IMR-90 (cell line): ENCODE measurements at regions not wholly inside any gene's neighbourhood (a gene's known extent, or its start where the extent isn't known, plus 50 kb on each side); places are given as distances from the start of the nearest gene placed in this dataset.

Experiments used
- MAFK ChIP-seq: IDR thresholded peaks from 2 replicates; pipeline ENCODE4 v1.6.1; 2012; ENCODE audit warnings: low read depth, low read length, improper control_type of control experiment
- POLR2A ChIP-seq: IDR thresholded peaks from 2 replicates; pipeline ENCODE4 v1.6.1; 2012; ENCODE audit warnings: mild to moderate bottlenecking, low read depth, low read length
- RCOR1 ChIP-seq: IDR thresholded peaks from 2 replicates; pipeline ENCODE4 v1.6.1; 2012; ENCODE audit warnings: mild to moderate bottlenecking, low read length, improper control_type of control experiment; ENCODE audit not compliant: insufficient replicate concordance
- SMC3 ChIP-seq: fragments of 150-350 bp; IDR thresholded peaks from 2 replicates; pipeline ENCODE4 v1.6.1; 2016; ENCODE audit warnings: low read depth, mild to moderate bottlenecking, antibody characterized with exemption, low read length, moderate library complexity
- TF ChIP-seq, protein P1 (sequence below): conservative IDR thresholded peaks from 2 replicates; pipeline ENCODE4 v1.5.1; 2012; ENCODE audit warnings: mild to moderate bottlenecking, low read depth, low read length, improper control_type of control experiment
- TF ChIP-seq, protein P2 (sequence below): fragments of 150-350 bp; IDR thresholded peaks from 2 replicates; pipeline ENCODE4 v1.6.1; 2017; ENCODE audit warnings: mild to moderate bottlenecking, antibody characterized with exemption, low read length, low read depth

DNA sequence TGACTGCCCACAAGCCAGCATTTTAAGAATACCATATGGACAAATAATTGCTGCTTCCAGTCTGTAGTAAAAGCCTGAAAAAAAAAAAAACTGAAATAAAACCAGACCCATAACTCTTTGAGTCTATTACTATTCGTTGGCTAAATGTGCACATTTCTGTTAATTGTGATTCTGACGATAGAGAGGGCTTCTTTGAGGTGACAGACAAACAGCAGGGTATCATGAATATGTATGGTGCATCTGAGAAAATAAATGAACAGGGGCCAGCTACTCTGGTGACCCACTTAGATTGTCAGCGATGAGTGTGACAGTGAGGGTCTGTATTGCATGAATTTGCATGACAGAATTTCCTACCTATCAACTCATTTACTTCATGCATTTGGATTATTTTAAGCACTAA lies 427.8 kb upstream of the SOX11 start:
- TF ChIP-seq, protein P1, sequence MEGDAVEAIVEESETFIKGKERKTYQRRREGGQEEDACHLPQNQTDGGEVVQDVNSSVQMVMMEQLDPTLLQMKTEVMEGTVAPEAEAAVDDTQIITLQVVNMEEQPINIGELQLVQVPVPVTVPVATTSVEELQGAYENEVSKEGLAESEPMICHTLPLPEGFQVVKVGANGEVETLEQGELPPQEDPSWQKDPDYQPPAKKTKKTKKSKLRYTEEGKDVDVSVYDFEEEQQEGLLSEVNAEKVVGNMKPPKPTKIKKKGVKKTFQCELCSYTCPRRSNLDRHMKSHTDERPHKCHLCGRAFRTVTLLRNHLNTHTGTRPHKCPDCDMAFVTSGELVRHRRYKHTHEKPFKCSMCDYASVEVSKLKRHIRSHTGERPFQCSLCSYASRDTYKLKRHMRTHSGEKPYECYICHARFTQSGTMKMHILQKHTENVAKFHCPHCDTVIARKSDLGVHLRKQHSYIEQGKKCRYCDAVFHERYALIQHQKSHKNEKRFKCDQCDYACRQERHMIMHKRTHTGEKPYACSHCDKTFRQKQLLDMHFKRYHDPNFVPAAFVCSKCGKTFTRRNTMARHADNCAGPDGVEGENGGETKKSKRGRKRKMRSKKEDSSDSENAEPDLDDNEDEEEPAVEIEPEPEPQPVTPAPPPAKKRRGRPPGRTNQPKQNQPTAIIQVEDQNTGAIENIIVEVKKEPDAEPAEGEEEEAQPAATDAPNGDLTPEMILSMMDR: no peak
- TF ChIP-seq POLR2A: no peak
- TF ChIP-seq SMC3: no peak
- no peak for TF ChIP-seq MAFK
- no peak for TF ChIP-seq RCOR1
- TF ChIP-seq, protein P2, sequence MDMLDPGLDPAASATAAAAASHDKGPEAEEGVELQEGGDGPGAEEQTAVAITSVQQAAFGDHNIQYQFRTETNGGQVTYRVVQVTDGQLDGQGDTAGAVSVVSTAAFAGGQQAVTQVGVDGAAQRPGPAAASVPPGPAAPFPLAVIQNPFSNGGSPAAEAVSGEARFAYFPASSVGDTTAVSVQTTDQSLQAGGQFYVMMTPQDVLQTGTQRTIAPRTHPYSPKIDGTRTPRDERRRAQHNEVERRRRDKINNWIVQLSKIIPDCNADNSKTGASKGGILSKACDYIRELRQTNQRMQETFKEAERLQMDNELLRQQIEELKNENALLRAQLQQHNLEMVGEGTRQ: no peak
